LNCaP clone FGC (cell line): ENCODE measurements at regions not wholly inside any gene's neighbourhood (a gene's known extent, or its start where the extent isn't known, plus 50 kb on each side); places are given as distances from the start of the nearest gene placed in this dataset.

ENCODE experiments used
- DNase-seq: peaks from one replicate; pipeline ENCODE4 v3.0.0-alpha.2; 2011; ENCODE audit warnings: low read depth
- H3K4me3 ChIP-seq: 2 replicates; pipeline ENCODE4 v1.5.1; 2011; ENCODE audit warnings: mild to moderate bottlenecking, low read depth, low read length, control low read depth
- TF ChIP-seq, protein P1 (sequence below): IDR thresholded peaks from 2 replicates; pipeline ENCODE4 v1.5.1; 2012; ENCODE audit warnings: mild to moderate bottlenecking; ENCODE audit not compliant: control insufficient read depth, insufficient read depth; ENCODE audit errors: extremely low read depth

- TF ChIP-seq, protein P1, sequence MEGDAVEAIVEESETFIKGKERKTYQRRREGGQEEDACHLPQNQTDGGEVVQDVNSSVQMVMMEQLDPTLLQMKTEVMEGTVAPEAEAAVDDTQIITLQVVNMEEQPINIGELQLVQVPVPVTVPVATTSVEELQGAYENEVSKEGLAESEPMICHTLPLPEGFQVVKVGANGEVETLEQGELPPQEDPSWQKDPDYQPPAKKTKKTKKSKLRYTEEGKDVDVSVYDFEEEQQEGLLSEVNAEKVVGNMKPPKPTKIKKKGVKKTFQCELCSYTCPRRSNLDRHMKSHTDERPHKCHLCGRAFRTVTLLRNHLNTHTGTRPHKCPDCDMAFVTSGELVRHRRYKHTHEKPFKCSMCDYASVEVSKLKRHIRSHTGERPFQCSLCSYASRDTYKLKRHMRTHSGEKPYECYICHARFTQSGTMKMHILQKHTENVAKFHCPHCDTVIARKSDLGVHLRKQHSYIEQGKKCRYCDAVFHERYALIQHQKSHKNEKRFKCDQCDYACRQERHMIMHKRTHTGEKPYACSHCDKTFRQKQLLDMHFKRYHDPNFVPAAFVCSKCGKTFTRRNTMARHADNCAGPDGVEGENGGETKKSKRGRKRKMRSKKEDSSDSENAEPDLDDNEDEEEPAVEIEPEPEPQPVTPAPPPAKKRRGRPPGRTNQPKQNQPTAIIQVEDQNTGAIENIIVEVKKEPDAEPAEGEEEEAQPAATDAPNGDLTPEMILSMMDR = no peak
- no peak overlapping the region for H3K4me3 ChIP-seq
- no peak for DNase-seq
These were observed 88.0 kb upstream of the MAN2A1 start for GRCh38 chr5:109601736-109602135.

- TF ChIP-seq, protein P1 = no peak
- no peak overlapping the region for H3K4me3 ChIP-seq
- DNase-seq = no peak
These were observed 91.8 kb upstream of the MAN2A1 start for GRCh38 chr5:109597893-109598292.

GRCh38 chr5:109594217-109594616 lies 95.5 kb upstream of the MAN2A1 start:
- no peak overlapping the region for H3K4me3 ChIP-seq
- TF ChIP-seq, protein P1 = no peak
- peak; percentile 14 for DNase-seq

DNA sequence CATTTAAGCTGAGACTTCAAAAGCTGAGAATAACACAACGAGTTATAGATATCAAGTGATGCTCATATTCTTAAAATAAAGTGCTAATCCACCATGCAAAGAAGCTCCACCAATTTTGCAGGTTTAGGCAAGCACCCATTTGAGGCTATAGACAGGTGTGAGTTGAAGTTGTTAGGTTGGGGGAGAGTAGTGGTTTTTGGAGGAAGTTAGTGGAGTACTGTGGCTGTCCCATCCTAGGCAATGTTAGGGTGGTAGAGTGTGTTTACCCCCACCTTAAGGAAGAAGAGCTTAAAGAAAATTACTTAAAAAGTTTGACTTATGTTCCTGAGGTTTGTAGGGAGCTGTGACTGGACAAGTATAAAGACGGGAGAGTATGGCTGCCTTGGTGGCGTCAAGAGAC lies 98.9 kb upstream of the MAN2A1 start:
- DNase-seq = no peak
- TF ChIP-seq, protein P1 = no peak
- no peak overlapping the region for H3K4me3 ChIP-seq

DNA sequence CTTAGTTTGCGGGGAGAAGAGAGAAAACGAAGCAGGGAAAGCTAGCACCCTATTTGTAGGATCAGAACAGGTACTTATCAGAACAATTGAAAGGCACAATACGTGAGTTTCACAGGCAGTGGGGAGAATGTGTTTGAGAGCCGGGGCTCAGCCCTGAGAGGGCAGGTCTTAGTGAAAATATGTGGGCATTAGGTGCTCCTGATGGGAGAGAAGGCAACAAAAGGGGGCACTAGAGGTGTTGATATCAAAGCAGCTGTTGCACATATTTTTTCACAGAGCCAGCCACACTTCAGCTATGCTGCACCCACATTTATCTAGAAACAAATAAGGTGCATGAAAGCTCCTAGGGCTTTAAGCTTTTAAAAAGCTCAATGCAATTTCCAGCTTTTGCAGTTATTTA lies 99.7 kb upstream of the MAN2A1 start:
- no peak for DNase-seq
- TF ChIP-seq, protein P1 = 0 out of 2 replicates have a peak, but pooled peaks have one; percentile 5

DNA sequence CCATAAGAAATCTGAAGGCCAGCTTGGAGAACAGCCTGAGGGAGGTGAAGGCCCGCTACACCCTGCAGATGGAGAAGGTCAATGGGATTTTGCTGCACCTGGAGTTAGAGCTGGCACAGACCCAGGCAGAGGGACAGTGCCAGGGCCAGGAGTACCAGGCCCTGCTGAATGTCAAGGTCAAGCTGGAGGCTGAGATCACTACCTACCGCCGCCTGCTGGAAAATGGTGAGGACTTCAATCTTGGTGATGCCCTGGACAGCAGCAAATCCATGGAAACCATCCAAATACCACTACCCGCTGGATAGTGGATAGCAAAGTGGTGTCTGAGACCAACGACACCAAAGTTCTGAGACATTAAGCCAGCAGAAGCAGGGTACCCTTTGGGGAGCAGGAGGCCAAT lies 100.5 kb upstream of the MAN2A1 start:
- TF ChIP-seq, protein P1 = no peak
- no peak overlapping the region for H3K4me3 ChIP-seq
- DNase-seq = no peak

More for the DNA sequence above, 99.7 kb upstream of the MAN2A1 start:
- H3K4me3 ChIP-seq = no peak overlapping the region

- DNase-seq = no peak
- TF ChIP-seq, protein P1 = no peak
These were observed 101.3 kb upstream of the MAN2A1 start for GRCh38 chr5:109588281-109589035.

More at GRCh38 chr5:109588281-109589035, 101.3 kb upstream of the MAN2A1 start:
- no peak overlapping the region for H3K4me3 ChIP-seq
